Ascending aorta (tissue), 2 donors: ENCODE measurements at regions not wholly inside any gene's neighbourhood (a gene's known extent, or its start where the extent isn't known, plus 50 kb on each side); places are given as distances from the start of the nearest gene placed in this dataset.

Source experiments
- DNase-seq, 2 donors: peaks; one replicate each; pipeline ENCODE4 v3.0.0-alpha.2; 2019; ENCODE audit warnings: low spot score in 2 of 2
- H3K27ac ChIP-seq, 2 donors: fragments of 200-600 bp; sonication (generic); one replicate each; pipeline ENCODE4 v1.5.1; 2016 to 2017; ENCODE audit warnings: mild to moderate bottlenecking in 1 of 2
- H3K27me3 ChIP-seq: fragments of 200-600 bp; sonication (generic); one replicate; pipeline ENCODE4 v1.5.1; 2017
- H3K36me3 ChIP-seq, 2 donors: fragments of 200-600 bp; sonication (generic); one replicate each; pipeline ENCODE4 v1.5.1; 2016
- H3K4me1 ChIP-seq, 2 donors: fragments of 200-600 bp; sonication (generic); one replicate each; pipeline ENCODE4 v1.5.1; 2016 to 2017; ENCODE audit warnings: mild to moderate bottlenecking in 1 of 2
- H3K4me3 ChIP-seq, 2 donors: fragments of 200-600 bp; sonication (generic); one replicate each; pipeline ENCODE4 v1.5.1; 2016 to 2017; ENCODE audit warnings: mild to moderate bottlenecking in 1 of 2
- H3K9me3 ChIP-seq, 2 donors: fragments of 200-600 bp; sonication (generic); one replicate each; pipeline ENCODE4 v1.5.1; 2016
- CTCF ChIP-seq, 3 experiments: fragments of 200-600 bp in 2 of 3; fragments of 450-650 bp in 1 of 3; sonication (generic) in 2 of 3; IDR thresholded peaks; one replicate each; pipeline ENCODE4 v1.5.1; 2016 to 2019; ENCODE audit warnings: antibody characterized with exemption in 3 of 3, mild to moderate bottlenecking in 1 of 3, moderate library complexity in 1 of 3
- intact Hi-C: fragments of 100-400 bp; cut with DNase I; formaldehyde crosslinking; loops from one replicate; pipeline ENCODE4 v1.15.1; 2023

GRCh38 chr9:108077556-108077955 lies 588.0 kb upstream of the KLF4 start:
- no peaks in the 10 kb centered on the region for H3K27me3 ChIP-seq
- H3K36me3 ChIP-seq: no peaks in the 10 kb centered on the region
- H3K4me1 ChIP-seq: no peaks in the 10 kb centered on the region
- intact Hi-C loops: no loop called here
- no peak overlapping the region for H3K4me3 ChIP-seq
- no peak overlapping the region for H3K27ac ChIP-seq
- TF ChIP-seq CTCF (IDR thresholded peaks at IDR 0.05): no peak
- H3K9me3 ChIP-seq: no peaks in the 10 kb centered on the region
- DNase-seq: no peak

- no peak for DNase-seq
- no peak for TF ChIP-seq CTCF (IDR thresholded peaks at IDR 0.05)
- no peaks in the 10 kb centered on the region for H3K4me1 ChIP-seq
- H3K27ac ChIP-seq: no peak overlapping the region
- intact Hi-C loops: no loop called here
- H3K4me3 ChIP-seq: no peak overlapping the region
- H3K36me3 ChIP-seq: no peaks in the 10 kb centered on the region
- no peaks in the 10 kb centered on the region for H3K9me3 ChIP-seq
- H3K27me3 ChIP-seq: no peaks in the 10 kb centered on the region
Observed at GRCh38 chr9:108074900-108075299, 585.3 kb upstream of the KLF4 start.

- no peak for DNase-seq
- no peak overlapping the region for H3K4me3 ChIP-seq
- H3K36me3 ChIP-seq: no peaks in the 10 kb centered on the region
- H3K4me1 ChIP-seq: no peaks in the 10 kb centered on the region
- intact Hi-C loops: no loop called here
- no peak for TF ChIP-seq CTCF (IDR thresholded peaks at IDR 0.05)
- no peaks in the 10 kb centered on the region for H3K9me3 ChIP-seq
- H3K27me3 ChIP-seq: no peaks in the 10 kb centered on the region
- no peak overlapping the region for H3K27ac ChIP-seq
Observed at GRCh38 chr9:108073823-108074222, 584.3 kb upstream of the KLF4 start.

GRCh38 chr9:108072740-108073139 lies 583.2 kb upstream of the KLF4 start:
- Histone ChIP-seq H3K36me3 (no peaks in the 10 kb centered on the region), H3K27me3 (no peaks in the 10 kb centered on the region), H3K9me3 (no peaks in the 10 kb centered on the region), H3K27ac (no peak overlapping the region), H3K4me3 (no peak overlapping the region), H3K4me1 (no peaks in the 10 kb centered on the region)
- intact Hi-C loops: no loop called here
- TF ChIP-seq CTCF (IDR thresholded peaks at IDR 0.05): no peak
- DNase-seq: no peak

- Histone ChIP-seq H3K4me3 (no peak overlapping the region), H3K9me3 (no peaks in the 10 kb centered on the region)
- no peak for DNase-seq
Observed at GRCh38 chr9:108070861-108071260, 581.3 kb upstream of the KLF4 start.

More at GRCh38 chr9:108070861-108071260, 581.3 kb upstream of the KLF4 start:
- Histone ChIP-seq H3K27ac (no peak overlapping the region), H3K27me3 (no peaks in the 10 kb centered on the region), H3K36me3 (no peaks in the 10 kb centered on the region), H3K4me1 (no peaks in the 10 kb centered on the region)
- TF ChIP-seq CTCF (IDR thresholded peaks at IDR 0.05): no peak
- intact Hi-C loops: no loop called here
